Stimulated activated CD4-positive, alpha-beta T cell treated with anti-CD3 and anti-CD28 coated beads, Interleukin-2, amount 100 ng/mL, for 24 hours (primary cell): ENCODE measurements at regions not wholly inside any gene's neighbourhood (a gene's known extent, or its start where the extent isn't known, plus 50 kb on each side); places are given as distances from the start of the nearest gene placed in this dataset.
"Not testable (repeated sequence)": the region's sequence is repeated elsewhere in the genome, so short reads cannot be mapped to it uniquely, and the experiment has no call there.

Experiments
- DNase-seq, 2 donors: peaks; one replicate each; pipeline ENCODE4 v3.0.0-alpha.2; 2020

DNA sequence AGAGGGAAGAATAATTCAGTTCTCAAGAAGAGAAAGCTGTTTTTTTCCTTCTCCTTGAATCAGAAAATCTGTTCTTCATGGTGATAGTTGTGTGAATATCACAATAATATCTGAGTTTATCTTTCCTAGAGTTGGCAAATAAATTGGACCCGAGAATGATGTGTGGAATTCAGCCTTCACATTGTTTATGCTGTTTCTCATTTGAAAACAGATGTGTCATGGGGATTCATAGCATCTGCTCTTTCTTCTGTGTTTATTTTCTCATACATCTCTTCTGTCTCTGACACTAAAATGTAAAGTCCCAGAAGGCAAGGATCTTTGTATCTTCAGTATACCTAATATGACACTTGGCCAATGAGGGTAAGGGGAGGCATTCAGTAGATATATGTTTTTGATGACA is 103.6 kb upstream of the SGK1 start:
- no peak for DNase-seq

GRCh38 chr6:134420614-134421181 is 102.8 kb upstream of the SGK1 start:
- no peak for DNase-seq

- DNase-seq = no peak
These were observed 101.8 kb upstream of the SGK1 start for GRCh38 chr6:134419716-134420115.

GRCh38 chr6:134416418-134417154 is 98.7 kb upstream of the SGK1 start:
- DNase-seq = no peak

DNA sequence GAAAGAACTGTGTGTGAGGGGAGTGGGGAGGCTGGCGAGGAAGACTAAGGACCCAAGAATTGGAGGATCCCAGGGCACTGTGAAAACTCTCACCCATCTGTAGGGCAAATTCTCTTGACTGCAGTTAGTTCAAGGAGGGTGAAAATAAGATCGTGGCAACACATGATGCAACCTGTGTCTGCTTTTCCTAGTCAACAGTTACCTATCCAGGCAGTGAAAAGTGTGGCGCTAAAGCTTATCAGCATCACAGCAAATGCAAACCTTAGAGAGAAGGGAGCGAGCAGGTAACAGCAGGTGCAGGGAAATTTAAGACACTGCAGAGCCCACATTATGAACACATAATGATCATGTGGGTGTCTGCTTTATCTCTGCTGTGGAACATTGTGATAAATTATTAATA is 97.7 kb upstream of the SGK1 start:
- no peak for DNase-seq

DNA sequence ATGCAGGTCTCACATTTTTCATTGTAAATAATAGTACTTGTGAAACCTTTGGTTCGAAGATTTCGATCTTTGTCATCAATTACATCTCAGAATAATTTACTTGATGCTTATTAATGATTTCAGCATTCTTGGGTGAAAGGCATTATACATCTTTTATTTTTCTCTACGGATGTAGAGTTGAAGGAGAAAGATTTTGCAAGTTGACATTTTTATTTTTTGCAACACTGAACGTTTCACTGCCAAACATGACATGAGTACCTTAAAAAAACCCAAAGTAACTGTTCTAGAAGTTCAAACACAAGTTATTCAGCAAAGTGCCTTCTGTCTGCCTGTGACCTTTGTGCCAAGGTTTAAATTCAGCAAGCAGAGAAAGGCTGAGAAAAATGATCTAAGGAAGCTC is 97.3 kb upstream of the SGK1 start:
- DNase-seq = no peak

DNA sequence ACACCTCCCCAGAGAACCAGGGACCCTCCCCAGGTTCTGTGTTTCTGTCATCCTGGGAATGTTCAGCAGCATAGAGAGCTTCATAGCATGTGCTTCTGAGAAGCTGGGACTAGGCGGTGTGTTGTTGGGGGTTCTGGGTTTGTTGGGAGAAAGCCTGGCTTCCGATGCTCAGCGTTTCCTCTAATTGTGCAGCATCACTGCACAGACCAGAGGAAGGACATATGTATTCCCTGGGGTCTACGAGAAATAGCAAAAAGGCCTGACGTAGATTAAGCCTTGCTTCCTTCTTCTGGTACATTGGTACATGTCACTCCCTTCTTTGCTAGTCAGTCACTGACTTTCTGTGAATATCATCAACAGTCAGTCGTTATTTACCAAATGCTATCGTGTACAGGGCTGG is 96.9 kb upstream of the SGK1 start:
- no peak for DNase-seq

GRCh38 chr6:134413241-134413643 is 95.3 kb upstream of the SGK1 start:
- no peak for DNase-seq

GRCh38 chr6:134410541-134410940 is 92.6 kb upstream of the SGK1 start:
- DNase-seq = no peak

GRCh38 chr6:134407791-134408190 is 89.9 kb upstream of the SGK1 start:
- DNase-seq = no peak

- DNase-seq = no peak
These were observed 88.4 kb upstream of the SGK1 start for GRCh38 chr6:134406311-134406710.

DNA sequence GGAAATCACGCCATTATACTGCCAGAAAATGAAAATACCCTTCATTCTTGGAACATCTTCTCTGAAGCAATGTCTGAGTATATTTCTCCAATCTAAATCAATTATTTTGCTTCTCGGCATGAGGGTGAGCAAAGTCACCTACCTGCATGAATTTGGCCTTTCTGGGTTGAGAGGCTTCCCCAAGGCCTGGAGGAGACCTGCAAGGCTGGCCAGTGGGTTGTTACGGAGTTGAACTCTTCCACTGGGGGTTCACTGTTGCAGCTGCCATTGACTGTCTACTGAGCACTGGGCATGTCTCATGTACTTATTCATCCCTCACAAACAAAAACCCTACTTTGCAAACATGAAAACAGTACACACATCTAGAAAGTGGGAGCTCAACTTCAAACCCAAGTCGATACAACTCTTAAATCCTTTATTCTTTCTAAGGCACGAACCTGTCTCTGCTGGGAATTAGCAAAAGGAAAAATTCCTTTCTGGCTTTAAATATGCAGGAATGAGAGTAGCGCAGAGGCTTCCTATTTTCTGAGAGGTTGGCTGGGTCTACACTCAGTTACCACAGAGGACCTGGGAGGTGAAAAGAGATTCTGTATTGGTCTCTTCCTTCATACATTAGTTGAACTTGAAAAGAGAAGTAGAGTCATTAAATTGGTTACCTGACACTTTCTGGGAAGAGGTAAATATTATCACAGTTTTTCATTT is 87.6 kb upstream of the SGK1 start:
- no peak for DNase-seq

DNA sequence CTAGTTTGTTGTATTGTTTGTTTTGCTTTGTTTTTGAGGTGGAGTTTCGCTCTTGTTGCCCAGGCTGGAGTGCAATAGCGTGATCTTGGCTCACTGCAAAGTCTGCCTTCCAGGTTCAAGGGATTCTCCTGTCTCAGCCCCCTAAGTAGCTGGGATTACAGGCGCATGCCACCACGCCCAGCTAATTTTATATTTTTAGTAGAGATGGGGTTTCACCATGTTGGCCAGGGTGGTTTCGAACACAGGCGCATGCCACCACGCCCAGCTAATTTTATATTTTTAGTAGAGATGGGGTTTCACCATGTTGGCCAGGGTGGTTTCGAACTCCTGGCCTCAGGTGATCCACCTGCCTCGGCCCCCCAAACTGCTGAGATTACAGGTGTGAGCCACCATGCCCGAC is 85.4 kb upstream of the SGK1 start:
- not testable (repeated sequence) for DNase-seq

DNA sequence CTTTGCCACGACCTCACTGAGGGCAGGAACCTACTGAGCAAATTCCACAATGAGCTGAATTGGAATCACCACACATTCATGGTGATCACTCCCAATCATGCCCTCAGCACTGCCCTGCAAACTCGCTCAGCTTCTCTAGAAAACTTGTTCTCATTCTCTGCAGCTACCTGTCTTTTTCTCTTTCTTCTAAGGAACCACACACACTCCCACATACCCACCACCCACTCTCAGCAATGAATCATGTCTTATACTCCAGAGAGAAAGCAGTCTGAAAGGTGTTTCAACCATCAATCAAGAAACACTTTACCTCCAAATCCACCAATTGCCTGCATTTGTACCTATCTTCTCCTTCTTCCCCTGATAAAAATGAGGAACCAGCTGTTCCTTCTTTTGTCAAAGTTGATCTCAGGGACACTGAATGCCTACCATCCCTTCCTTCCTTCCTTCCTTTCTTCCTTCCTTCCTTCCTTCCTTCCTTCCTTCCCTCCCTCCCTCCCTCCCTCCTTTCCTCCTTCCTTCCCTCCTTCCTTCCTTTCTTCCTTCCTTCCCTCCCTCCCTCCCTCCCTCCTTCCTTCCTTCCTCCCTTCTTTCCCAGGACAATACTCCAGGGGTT is 84.6 kb upstream of the SGK1 start:
- no peak for DNase-seq

GRCh38 chr6:134400941-134401340 is 83.0 kb upstream of the SGK1 start:
- no peak for DNase-seq

DNA sequence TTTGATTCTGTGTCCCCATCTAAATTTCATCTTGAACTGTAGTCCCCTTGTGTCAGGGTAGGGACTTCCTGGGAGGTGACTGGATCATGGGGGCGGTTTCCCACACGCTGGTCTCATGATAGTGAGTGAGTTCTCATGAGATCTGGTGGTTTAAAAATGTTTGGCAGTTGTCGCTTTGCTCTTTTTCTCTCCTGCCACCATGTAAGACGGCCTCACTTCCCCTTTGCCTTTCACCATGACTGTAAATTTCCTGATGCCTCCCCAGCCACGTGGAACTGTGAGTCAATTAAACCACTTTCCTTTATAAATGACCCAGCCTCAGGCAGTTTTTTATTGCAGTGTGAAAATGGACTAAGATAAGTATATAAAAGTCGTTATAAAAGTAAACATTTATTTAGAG is 80.5 kb upstream of the SGK1 start:
- DNase-seq = peak; percentile 7 to 20

- no peak for DNase-seq
These were observed 79.8 kb upstream of the SGK1 start for GRCh38 chr6:134397676-134398075.

GRCh38 chr6:134394905-134395304 is 77.0 kb upstream of the SGK1 start:
- no peak for DNase-seq

GRCh38 chr6:134394208-134394607 is 76.3 kb upstream of the SGK1 start:
- no peak for DNase-seq

DNA sequence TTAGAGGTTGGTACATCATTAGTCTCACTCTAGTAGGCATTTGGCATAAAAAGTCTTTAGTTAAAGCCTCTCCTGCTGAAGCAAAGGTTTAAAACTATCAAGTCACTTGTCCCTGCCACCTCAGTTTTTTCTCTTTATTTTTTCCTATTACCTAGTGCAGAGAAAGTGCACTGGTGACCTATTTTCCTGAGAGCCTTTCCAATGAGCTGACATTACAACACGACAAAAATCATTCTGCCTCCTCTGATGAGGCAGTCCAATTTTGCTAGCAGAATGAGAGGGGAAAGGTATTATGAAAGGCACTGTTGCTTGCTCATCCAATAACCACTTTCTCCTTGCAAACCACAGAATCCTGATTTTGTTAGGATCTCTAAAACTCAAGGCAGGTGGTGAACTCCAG is 73.3 kb upstream of the SGK1 start:
- DNase-seq = no peak

DNA sequence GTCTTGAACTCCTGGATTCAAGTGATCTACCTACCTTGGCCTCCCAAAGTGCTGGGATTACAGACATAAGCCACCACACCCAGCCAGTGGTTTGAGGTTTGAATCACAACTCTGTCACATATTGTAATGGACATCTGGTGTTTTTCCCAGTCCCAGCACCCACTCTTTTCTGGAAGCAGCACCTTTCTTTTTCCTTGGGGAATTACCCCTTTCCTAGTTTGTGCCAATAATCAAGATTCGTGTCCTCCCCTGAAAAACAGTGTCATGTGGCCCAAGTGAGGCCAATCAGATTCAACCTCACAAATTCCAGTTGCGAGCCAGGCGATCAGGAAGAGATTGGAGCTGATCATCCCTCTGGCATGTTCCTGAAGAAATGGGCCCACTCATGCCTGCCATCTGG is 71.7 kb upstream of the SGK1 start:
- DNase-seq = no peak

GRCh38 chr6:134389129-134389528 is 71.2 kb upstream of the SGK1 start:
- DNase-seq = no peak

DNA sequence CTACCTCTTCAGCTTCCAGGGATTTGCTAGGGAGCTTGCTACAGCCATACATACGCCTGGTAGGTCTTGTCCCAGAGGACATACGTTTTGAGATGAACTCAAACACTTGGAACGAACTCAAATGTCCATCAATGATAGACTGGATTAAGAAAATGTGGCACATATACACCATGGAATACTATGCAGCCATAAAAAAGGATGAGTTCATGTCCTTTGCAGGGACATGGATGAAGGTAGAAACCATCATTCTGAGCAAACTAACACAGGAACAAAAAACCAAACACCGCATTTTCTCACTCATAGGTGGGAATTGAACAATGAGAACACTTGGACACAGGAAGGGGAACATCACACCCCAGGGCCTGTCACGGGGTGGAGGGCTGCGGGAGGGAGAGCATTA is 68.6 kb upstream of the SGK1 start:
- not testable (repeated sequence) for DNase-seq

GRCh38 chr6:134381959-134382358 is 64.0 kb upstream of the SGK1 start:
- no peak for DNase-seq
